Keratinocyte (primary cell): ENCODE measurements at regions not wholly inside any gene's neighbourhood (a gene's known extent, or its start where the extent isn't known, plus 50 kb on each side); places are given as distances from the start of the nearest gene placed in this dataset.

Source experiments
- DNase-seq: peaks from one replicate; pipeline ENCODE4 v3.0.0-alpha.2; 2011; ENCODE audit warnings: low read depth, missing footprints, low spot score
- FAIRE-seq: peaks from 2 replicates; lab custom pipeline; 2011; peaks lifted over from hg19 to GRCh38; lab: Jason Lieb, UNC
- H2AFZ ChIP-seq: 2 replicates; pipeline ENCODE4 v1.6.0; 2012; ENCODE audit warnings: low read length, control low read depth, inconsistent platforms; ENCODE audit not compliant: control insufficient read depth
- H3K27ac ChIP-seq: 2 replicates; pipeline ENCODE4 v1.5.1; 2011; ENCODE audit warnings: low read length; ENCODE audit not compliant: control insufficient read depth, insufficient read depth
- H3K27me3 ChIP-seq: 3 replicates; pipeline ENCODE4 v1.6.0; 2011; ENCODE audit warnings: low read length; ENCODE audit not compliant: control insufficient read depth, insufficient read depth; ENCODE audit errors: extremely low read depth
- H3K36me3 ChIP-seq, 2 experiments: 2 replicates in 1 of 2; 3 replicates in 1 of 2; pipeline ENCODE4 v1.5.1; 2011; ENCODE audit warnings: low read length in 2 of 2, mild to moderate bottlenecking in 1 of 2; ENCODE audit not compliant: control insufficient read depth in 2 of 2, insufficient read depth in 2 of 2; ENCODE audit errors: extremely low read depth in 1 of 2
- H3K4me1 ChIP-seq: 3 replicates; pipeline ENCODE4 v1.5.1; 2011; ENCODE audit warnings: low read length; ENCODE audit not compliant: control insufficient read depth, insufficient read depth; ENCODE audit errors: extremely low read depth
- H3K4me2 ChIP-seq: 3 replicates; pipeline ENCODE4 v1.6.0; 2011; ENCODE audit warnings: low read depth, low read length; ENCODE audit not compliant: control insufficient read depth, insufficient read depth; ENCODE audit errors: extremely low read depth
- H3K4me3 ChIP-seq, 3 experiments: fragments of 200-600 bp in 1 of 3; sonication (generic) in 1 of 3; 2 replicates in 2 of 3; 3 replicates in 1 of 3; pipeline ENCODE4 v1.5.1; 2011 to 2016; ENCODE audit warnings: low read length in 3 of 3, mild to moderate bottlenecking in 3 of 3, control low read depth in 2 of 3, inconsistent platforms in 1 of 3, low read depth in 1 of 3, mixed read lengths in 1 of 3, mixed run types in 1 of 3, moderate library complexity in 1 of 3; ENCODE audit not compliant: control insufficient read depth in 2 of 3, insufficient read depth in 2 of 3; ENCODE audit errors: extremely low read depth in 1 of 3
- H3K79me2 ChIP-seq: 2 replicates; pipeline ENCODE4 v1.6.0; 2012; ENCODE audit warnings: low read length; ENCODE audit not compliant: control insufficient read depth, insufficient read depth
- H3K9ac ChIP-seq: 3 replicates; pipeline ENCODE4 v1.6.0; 2011; ENCODE audit warnings: low read length; ENCODE audit not compliant: control insufficient read depth, insufficient read depth; ENCODE audit errors: extremely low read depth
- H3K9me1 ChIP-seq: 3 replicates; pipeline ENCODE4 v1.6.0; 2011; ENCODE audit warnings: low read length; ENCODE audit not compliant: control insufficient read depth, insufficient read depth; ENCODE audit errors: extremely low read depth
- H3K9me3 ChIP-seq: 2 replicates; pipeline ENCODE4 v1.5.1; 2012; ENCODE audit warnings: low read depth, low read length; ENCODE audit not compliant: control insufficient read depth
- H4K20me1 ChIP-seq: 3 replicates; pipeline ENCODE4 v1.6.0; 2011; ENCODE audit warnings: low read length; ENCODE audit not compliant: control insufficient read depth, insufficient read depth; ENCODE audit errors: extremely low read depth
- CTCF ChIP-seq, 3 experiments: IDR thresholded peaks in 1 of 3; conservative IDR thresholded peaks in 1 of 3; optimal IDR thresholded peaks in 1 of 3; 2 replicates in 2 of 3; 3 replicates in 1 of 3; pipeline versions ENCODE3 to v1.5.1; 2011; ENCODE audit warnings: low read length in 3 of 3, mild to moderate bottlenecking in 3 of 3, moderate library complexity in 2 of 3, control low read depth in 1 of 3, inconsistent platforms in 1 of 3; ENCODE audit not compliant: insufficient read depth in 2 of 3; ENCODE audit errors: extremely low read depth in 1 of 3
- EZH2 ChIP-seq: IDR thresholded peaks from one replicate; pipeline ENCODE4 v1.6.1; 2012; ENCODE audit warnings: inconsistent platforms, mild to moderate bottlenecking, low read length, moderate library complexity
- dilution Hi-C: fragments of 300-500 bp; cut with MboI; formaldehyde crosslinking; loops from one replicate; pipeline ENCODE4 v1.7.0; 2020; ENCODE audit warnings: low sequenced_read_pairs; ENCODE audit not compliant: extremely low pct_ligation_motif_present

DNA sequence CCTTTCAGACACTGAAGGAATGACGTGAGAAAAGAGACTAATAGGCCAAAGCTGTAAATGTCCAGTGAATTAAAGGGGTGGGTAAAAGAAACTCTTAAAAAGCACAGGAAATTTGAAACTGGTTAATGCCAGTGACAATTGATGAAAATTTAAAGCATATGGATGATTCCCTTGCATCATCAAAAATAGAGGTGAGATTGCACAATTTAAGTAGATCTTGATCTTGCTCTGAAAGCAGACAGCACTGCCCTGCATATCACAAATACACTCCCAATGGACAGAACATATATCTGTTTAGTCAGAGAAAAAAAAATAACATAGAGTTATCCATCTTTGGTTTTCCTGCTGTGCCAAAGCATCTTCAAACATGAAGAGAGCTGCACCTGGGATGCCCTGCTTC is 86.7 kb upstream of the UBE2E3 start:
- H3K79me2 ChIP-seq = no peaks in the 10 kb centered on the region
- no peak overlapping the region for H3K4me3 ChIP-seq
- dilution Hi-C loops = no loop called here
- H3K36me3 ChIP-seq = no peaks in the 10 kb centered on the region
- no peak overlapping the region for H2AFZ ChIP-seq
- H3K27ac ChIP-seq = no peak overlapping the region
- FAIRE-seq = no peak
- H3K9ac ChIP-seq = no peak overlapping the region
- no peaks in the 10 kb centered on the region for H4K20me1 ChIP-seq
- no peaks in the 10 kb centered on the region for H3K27me3 ChIP-seq
- H3K4me1 ChIP-seq = no peaks in the 10 kb centered on the region
- no peaks in the 10 kb centered on the region for H3K9me1 ChIP-seq
- no peaks in the 10 kb centered on the region for H3K9me3 ChIP-seq
- no peak overlapping the region for H3K4me2 ChIP-seq
- TF ChIP-seq CTCF (optimal IDR thresholded peaks at IDR 0.05 in 1 of 3, IDR thresholded peaks at IDR 0.05 in 1 of 3, conservative IDR thresholded peaks at IDR 0.05 in 1 of 3; ENCODE audit: extremely low read depth in 1 of 3, insufficient read depth in 2 of 3, low read length in 3 of 3) (no peak), EZH2 (no peak)
- no peak for DNase-seq

DNA sequence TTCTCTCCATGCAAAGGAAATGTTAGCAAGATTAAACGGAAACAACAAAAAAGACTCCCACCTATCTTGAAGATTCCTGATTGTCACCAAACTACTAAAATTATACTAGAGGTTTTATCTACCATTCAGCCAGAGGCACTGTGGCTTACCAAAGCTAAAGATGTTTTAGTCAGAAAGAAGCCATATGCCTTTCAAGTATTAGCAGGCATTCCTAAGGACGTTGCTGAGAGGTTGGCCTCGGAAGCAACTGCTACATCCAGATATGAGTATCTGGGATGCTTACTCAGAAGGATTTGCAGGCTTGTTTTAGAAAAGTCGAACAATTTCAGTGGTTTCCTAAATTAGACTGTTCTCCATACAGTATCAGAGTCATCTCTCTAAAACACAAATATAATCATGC is 88.3 kb upstream of the UBE2E3 start:
- Histone ChIP-seq H3K9ac (no peak overlapping the region), H2AFZ (no peak overlapping the region), H3K36me3 (no peaks in the 10 kb centered on the region), H3K9me1 (no peaks in the 10 kb centered on the region), H4K20me1 (no peaks in the 10 kb centered on the region), H3K4me3 (no peak overlapping the region), H3K4me2 (no peak overlapping the region), H3K27ac (no peak overlapping the region), H3K4me1 (no peaks in the 10 kb centered on the region), H3K9me3 (no peaks in the 10 kb centered on the region), H3K27me3 (no peaks in the 10 kb centered on the region), H3K79me2 (no peaks in the 10 kb centered on the region)
- DNase-seq (no peak), FAIRE-seq (no peak)
- TF ChIP-seq CTCF (optimal IDR thresholded peaks at IDR 0.05 in 1 of 3, IDR thresholded peaks at IDR 0.05 in 1 of 3, conservative IDR thresholded peaks at IDR 0.05 in 1 of 3; ENCODE audit: extremely low read depth in 1 of 3, insufficient read depth in 2 of 3, low read length in 3 of 3) (no peak), EZH2 (no peak)
- dilution Hi-C loops = no loop called here
